GM18858 (cell line): ENCODE measurements at regions not wholly inside any gene's neighbourhood (a gene's known extent, or its start where the extent isn't known, plus 50 kb on each side); places are given as distances from the start of the nearest gene placed in this dataset.
"Not testable (repeated sequence)": the region's sequence is repeated elsewhere in the genome, so short reads cannot be mapped to it uniquely, and the experiment has no call there.

Experiments used
- ATAC-seq: cut with Tn5 transposase; IDR thresholded peaks from one replicate; pipeline ENCODE4 v1.9.1; 2021; ENCODE audit not compliant: unreplicated experiment

- no peak for ATAC-seq
Observed at GRCh38 chr1:81738875-81739274, 61.9 kb upstream of the ADGRL2 start.

GRCh38 chr1:81733480-81733879, 67.3 kb upstream of the ADGRL2 start:
- ATAC-seq, result no peak

- no peak for ATAC-seq
Observed at GRCh38 chr1:81731989-81732388, 68.7 kb upstream of the ADGRL2 start.

GRCh38 chr1:81730881-81731280, 69.9 kb upstream of the ADGRL2 start:
- ATAC-seq, result no peak

- ATAC-seq, result not testable (repeated sequence)
Observed at GRCh38 chr1:81730299-81730698, 70.4 kb upstream of the ADGRL2 start.

GRCh38 chr1:81729818-81730217, 70.9 kb upstream of the ADGRL2 start:
- ATAC-seq, result no peak

- no peak for ATAC-seq
Observed at GRCh38 chr1:81729239-81729638, 71.5 kb upstream of the ADGRL2 start.

GRCh38 chr1:81725823-81726222, 74.9 kb upstream of the ADGRL2 start:
- ATAC-seq, result no peak

GRCh38 chr1:81722631-81723328, 78.0 kb upstream of the ADGRL2 start:
- ATAC-seq, result not testable (repeated sequence)

- not testable (repeated sequence) for ATAC-seq
Observed at GRCh38 chr1:81720256-81720655, 80.5 kb upstream of the ADGRL2 start.

- no peak for ATAC-seq
Observed at GRCh38 chr1:81717230-81717629, 83.5 kb upstream of the ADGRL2 start.

- ATAC-seq, result no peak
Observed at GRCh38 chr1:81715391-81715790, 85.3 kb upstream of the ADGRL2 start.

GRCh38 chr1:81714636-81715035, 86.1 kb upstream of the ADGRL2 start:
- no peak for ATAC-seq

- no peak for ATAC-seq
Observed at GRCh38 chr1:81712425-81712824, 88.3 kb upstream of the ADGRL2 start.

- no peak for ATAC-seq
Observed at GRCh38 chr1:81710857-81711256, 89.9 kb upstream of the ADGRL2 start.

- ATAC-seq, result no peak
Observed at GRCh38 chr1:81708250-81708649, 92.5 kb upstream of the ADGRL2 start.

- no peak for ATAC-seq
Observed at GRCh38 chr1:81706650-81707435, 93.9 kb upstream of the ADGRL2 start.

- ATAC-seq, result no peak
Observed at GRCh38 chr1:81703756-81704463, 96.8 kb upstream of the ADGRL2 start.

GRCh38 chr1:81703391-81703755, 97.4 kb upstream of the ADGRL2 start:
- no peak for ATAC-seq

- ATAC-seq, result no peak
Observed at GRCh38 chr1:81702903-81703302, 97.8 kb upstream of the ADGRL2 start.

- ATAC-seq, result no peak
Observed at GRCh38 chr1:81702079-81702715, 98.5 kb upstream of the ADGRL2 start.
